ENCODE measurements at regions not wholly inside any gene's neighbourhood (a gene's known extent, or its start where the extent isn't known, plus 50 kb on each side); places are given as distances from the start of the nearest gene placed in this dataset.

DNA sequence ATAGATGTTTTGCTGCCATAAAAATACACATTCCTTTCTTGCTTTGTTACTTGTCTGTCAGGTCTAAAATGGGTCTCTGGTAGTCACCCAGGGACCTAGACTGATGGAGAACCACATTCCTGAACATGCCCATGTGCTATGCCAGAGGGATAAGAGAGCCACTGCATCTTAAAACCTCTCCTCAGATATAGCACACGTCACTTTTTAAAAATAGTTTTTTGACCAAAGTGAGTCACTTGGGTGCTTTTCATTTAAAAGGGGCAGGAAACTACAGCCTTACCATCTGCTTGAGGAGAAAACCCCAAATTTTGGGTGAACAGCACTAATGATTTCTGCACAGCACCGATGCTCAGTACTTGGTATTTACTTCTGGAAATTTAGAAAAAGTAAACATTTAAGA is 197.8 kb downstream of the OGFRL1 start:
- Histone ChIP-seq H3T11ph (ENCODE audit: low read length) (no peak overlapping the region), H3K27me3 (ENCODE audit: insufficient read depth, low read length) (no peaks in the 10 kb centered on the region), H4K5ac (ENCODE audit: insufficient read length, low read depth, low read length) (no peak overlapping the region), H3K14ac (ENCODE audit: insufficient read depth, low read length) (no peak overlapping the region), H2BK120ac (ENCODE audit: low read depth, low read length, poor library complexity, severe bottlenecking) (no peak overlapping the region), H4K91ac (ENCODE audit: insufficient read length, low read depth, low read length) (no peak overlapping the region), H2AFZ (ENCODE audit: low read length) (no peak overlapping the region), H3K56ac (ENCODE audit: insufficient read length, low read depth, low read length) (no peak overlapping the region), H3K18ac (ENCODE audit: insufficient read length, low read depth, low read length) (no peak overlapping the region), H3K79me1 (ENCODE audit: insufficient read depth, low read depth, low read length, poor library complexity, severe bottlenecking) (no peaks in the 10 kb centered on the region), H3K79me2 (ENCODE audit: insufficient read depth, low read length) (no peaks in the 10 kb centered on the region), H3K23me2 (ENCODE audit: insufficient read length, low read depth, low read length, poor library complexity, severe bottlenecking) (no peaks in the 10 kb centered on the region), H3K9ac (ENCODE audit: extremely low read depth, insufficient read length, low read length) (no peak overlapping the region), H3K4me2 (ENCODE audit: insufficient read depth, insufficient read length, low read length) (no peak overlapping the region), H3K9me3 (ENCODE audit: control insufficient read depth, low read depth, low read length) (no peaks in the 10 kb centered on the region), H3K4me1 (ENCODE audit: insufficient read depth, low read length) (peaks cover 4% of the 10 kb centered on the region; the same call in 1 of the 2 replicates), H2BK5ac (ENCODE audit: insufficient read length, low read length) (no peak overlapping the region), H4K8ac (replicated peaks; ENCODE audit: insufficient read length, low read depth, low read length) (no peak overlapping the region), H2BK20ac (ENCODE audit: low read depth, low read length, poor library complexity, severe bottlenecking) (no peak overlapping the region), H3K23ac (ENCODE audit: insufficient read length, low read depth, low read length) (no peak overlapping the region), H2AK5ac (ENCODE audit: insufficient read length, low read length) (no peak overlapping the region), H4K20me1 (ENCODE audit: control insufficient read depth, insufficient read depth, insufficient read length) (no peaks in the 10 kb centered on the region), H3K4ac (ENCODE audit: low read depth, low read length) (no peak overlapping the region), H2BK12ac (ENCODE audit: insufficient read length, low read depth, low read length) (no peak overlapping the region), H2BK15ac (ENCODE audit: low read depth, low read length) (no peak overlapping the region), H3K27ac (ENCODE audit: insufficient read length, low read depth, low read length) (no peak overlapping the region)
- no peaks in the 10 kb centered on the region for H3K27me3 Mint-ChIP-seq (ENCODE audit: low read depth)
- TF ChIP-seq, protein P1, sequence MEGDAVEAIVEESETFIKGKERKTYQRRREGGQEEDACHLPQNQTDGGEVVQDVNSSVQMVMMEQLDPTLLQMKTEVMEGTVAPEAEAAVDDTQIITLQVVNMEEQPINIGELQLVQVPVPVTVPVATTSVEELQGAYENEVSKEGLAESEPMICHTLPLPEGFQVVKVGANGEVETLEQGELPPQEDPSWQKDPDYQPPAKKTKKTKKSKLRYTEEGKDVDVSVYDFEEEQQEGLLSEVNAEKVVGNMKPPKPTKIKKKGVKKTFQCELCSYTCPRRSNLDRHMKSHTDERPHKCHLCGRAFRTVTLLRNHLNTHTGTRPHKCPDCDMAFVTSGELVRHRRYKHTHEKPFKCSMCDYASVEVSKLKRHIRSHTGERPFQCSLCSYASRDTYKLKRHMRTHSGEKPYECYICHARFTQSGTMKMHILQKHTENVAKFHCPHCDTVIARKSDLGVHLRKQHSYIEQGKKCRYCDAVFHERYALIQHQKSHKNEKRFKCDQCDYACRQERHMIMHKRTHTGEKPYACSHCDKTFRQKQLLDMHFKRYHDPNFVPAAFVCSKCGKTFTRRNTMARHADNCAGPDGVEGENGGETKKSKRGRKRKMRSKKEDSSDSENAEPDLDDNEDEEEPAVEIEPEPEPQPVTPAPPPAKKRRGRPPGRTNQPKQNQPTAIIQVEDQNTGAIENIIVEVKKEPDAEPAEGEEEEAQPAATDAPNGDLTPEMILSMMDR (conservative IDR thresholded peaks at IDR 0.05), result no peak
- no peak overlapping the region for H3K4me3 Mint-ChIP-seq
- no peak for DNase-seq
- H3K27ac Mint-ChIP-seq, result no peak overlapping the region
- no CpG with 5 or more reads among the region's 2 CpGs for WGBS (ENCODE audit: extremely low coverage, insufficient read length, low lambda C conversion rate)
- no peaks in the 10 kb centered on the region for H3K36me3 Mint-ChIP-seq (ENCODE audit: insufficient read depth in 1 of 3, low read depth in 3 of 3)
- no peaks in the 10 kb centered on the region for H3K9me3 Mint-ChIP-seq
- peaks cover 7% of the 10 kb centered on the region in 2 experiments for H3K4me1 Mint-ChIP-seq
